Lung microvascular endothelial cell (primary cell): ENCODE measurements at regions not wholly inside any gene's neighbourhood (a gene's known extent, or its start where the extent isn't known, plus 50 kb on each side); places are given as distances from the start of the nearest gene placed in this dataset.
"Not testable (repeated sequence)": the region's sequence is repeated elsewhere in the genome, so short reads cannot be mapped to it uniquely, and the experiment has no call there.

Source experiments
- DNase-seq, 2 donors: peaks; one replicate each; pipeline versions ENCODE4 v3.0.0 to v3.0.0-alpha.2; 2010; ENCODE audit warnings: low read depth in 2 of 2

DNA sequence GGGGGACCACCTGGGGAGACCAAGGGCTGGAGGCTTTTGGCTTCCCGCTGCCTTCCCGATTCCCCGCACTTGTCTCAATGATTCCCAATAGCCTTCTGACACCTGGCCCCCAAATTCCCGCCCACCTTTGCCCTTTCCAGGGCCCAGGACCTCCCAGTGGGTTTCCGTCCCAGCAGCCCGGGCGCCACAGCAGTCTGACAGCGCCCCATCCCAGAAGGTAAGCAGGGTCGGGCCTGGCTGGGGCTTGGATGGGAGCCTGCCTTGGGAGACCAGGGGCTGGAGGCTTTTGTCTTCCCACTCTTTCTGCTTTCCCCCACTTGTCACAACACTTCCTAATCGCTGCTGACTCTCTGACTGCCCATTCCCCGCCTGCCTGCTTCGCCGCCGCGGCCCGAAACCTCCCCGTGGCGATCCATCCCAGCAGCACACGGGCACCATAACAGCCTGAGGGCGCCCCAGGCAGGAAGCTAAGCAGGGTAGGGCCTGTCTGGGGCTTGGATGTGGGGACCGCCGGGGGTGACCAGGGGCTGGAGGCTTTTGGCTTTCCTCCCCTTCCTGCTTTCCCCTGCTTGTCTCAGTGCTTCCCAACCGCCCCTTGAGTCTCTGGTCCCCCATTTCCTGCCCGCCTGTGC is 2289.3 kb downstream of the TP53TG3F start:
- DNase-seq = no peak

DNA sequence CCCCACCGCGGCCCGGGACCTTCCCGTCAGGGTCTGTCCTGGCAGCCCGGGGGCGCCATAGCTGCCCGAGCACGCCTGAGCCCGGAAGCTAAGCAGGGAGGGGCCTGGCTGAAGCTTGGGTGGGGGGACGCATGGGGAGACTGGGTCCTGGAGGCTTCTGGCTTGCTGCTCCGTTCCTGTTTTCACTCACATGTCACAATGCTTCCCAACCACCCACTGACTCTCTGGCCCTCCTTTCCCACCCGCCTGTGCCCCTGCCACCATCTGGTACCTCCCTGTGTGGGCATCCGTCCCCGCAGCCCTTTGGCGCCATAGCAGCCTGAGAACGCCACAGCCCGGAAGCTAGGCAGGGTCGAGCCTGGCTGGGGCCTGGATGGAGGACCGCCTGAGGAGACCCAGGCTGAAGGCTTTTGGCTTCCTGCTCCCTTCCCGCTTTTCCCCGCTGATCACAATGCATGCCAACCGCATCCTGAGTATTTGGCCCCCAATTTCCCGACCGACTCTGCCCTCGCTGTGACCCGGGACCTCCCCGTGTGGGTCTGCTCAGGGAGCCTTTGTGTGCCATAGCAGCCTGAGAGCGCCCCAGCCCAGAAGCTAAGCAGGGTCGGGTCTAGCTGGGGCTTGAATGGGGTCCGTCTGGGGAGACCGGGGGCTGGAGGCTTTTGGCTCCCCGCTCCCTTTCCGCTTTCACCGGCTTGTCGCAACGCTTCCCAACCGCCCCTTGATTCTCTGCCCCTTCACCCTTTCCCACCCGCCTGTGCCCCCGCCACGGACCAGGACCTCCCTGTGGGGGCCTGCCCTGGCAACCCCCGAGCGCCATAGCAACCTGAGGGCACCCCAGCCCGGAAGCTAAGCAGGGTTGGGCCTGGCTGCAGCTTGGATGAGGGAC is 2290.1 kb downstream of the TP53TG3F start:
- no peak for DNase-seq

DNA sequence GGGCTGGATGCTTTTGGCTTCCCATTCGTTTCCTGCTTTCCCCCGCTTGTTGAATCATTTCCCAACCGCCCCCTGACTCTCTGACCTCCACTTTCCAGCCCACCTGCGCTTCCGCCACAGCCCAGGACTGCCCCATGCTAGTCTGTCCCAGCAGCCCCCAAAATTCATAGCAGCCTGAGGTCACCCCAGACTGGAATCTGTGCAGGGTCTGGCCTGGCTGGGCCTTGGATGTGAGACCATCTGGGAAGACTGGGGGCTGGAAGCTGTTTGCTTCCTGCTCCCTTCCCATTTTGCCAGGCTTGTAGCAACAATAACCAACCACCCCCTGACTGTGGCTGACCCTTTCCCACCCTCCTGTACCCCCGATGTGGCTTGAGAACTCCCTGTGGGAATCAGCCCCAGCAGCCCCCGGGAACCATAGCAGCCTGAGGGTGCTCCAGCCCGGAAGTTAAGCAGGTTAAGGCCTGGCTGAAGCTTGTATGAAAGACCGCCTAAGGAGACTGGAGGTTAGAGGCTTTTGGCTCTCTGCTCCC is 2290.8 kb downstream of the TP53TG3F start:
- DNase-seq = no peak

DNA sequence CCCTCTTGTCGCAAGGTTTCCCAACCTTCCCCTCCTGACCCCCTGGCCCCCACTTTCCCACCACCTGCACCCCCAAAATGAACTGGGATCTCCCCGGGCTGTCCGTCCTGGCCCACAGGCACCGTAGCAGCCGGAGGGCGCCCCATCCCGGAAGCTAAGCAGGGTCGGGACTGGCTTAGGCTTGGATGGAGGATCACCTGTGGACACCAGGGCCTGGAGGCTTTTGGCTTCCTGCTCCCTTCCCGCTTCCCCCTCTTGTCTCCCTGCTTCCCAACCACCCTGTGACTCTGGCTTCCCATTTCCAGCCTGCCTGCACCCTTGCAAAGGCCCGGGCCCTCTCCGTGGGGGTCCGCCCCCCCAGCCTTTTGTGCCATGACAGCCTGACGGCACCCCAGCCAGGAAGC is 2291.3 kb downstream of the TP53TG3F start:
- DNase-seq = no peak

DNA sequence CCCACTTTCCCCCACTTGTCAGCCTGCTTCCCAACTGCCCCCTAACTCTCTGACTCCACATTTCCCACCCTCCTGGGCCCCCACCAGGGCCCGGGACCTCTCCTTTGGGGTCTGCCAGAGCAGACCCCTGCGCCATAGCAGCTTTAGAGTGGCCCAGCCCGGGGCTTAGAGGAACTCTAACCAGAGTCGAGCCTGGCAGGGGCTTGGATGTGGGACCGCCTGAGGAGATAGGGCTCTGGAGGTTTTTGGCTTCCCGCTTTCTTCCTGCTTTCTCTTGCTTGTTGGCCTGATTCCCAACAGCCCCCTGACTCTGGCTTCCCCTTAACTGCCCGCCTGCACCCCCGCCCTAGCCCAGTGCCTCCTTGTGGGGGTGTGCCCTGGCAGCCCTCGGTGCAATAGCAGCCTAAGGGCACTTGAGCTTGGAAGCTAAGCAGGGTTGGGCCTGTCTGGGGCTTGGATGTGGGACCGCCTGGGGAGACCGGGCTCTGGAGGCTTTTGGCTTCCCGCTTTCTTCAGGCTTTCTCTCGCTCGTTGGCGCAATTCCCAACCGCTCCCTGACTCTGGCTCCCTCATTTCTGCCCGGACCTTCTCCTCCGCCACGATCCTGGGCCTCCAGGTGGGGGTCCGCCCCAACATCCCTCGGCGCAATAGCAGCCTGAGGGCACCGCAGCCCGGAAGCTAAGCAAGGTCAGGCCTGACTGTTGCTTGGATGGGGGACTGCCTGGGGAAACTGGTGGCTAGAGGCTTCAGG is 2292.0 kb downstream of the TP53TG3F start:
- DNase-seq = no peak

DNA sequence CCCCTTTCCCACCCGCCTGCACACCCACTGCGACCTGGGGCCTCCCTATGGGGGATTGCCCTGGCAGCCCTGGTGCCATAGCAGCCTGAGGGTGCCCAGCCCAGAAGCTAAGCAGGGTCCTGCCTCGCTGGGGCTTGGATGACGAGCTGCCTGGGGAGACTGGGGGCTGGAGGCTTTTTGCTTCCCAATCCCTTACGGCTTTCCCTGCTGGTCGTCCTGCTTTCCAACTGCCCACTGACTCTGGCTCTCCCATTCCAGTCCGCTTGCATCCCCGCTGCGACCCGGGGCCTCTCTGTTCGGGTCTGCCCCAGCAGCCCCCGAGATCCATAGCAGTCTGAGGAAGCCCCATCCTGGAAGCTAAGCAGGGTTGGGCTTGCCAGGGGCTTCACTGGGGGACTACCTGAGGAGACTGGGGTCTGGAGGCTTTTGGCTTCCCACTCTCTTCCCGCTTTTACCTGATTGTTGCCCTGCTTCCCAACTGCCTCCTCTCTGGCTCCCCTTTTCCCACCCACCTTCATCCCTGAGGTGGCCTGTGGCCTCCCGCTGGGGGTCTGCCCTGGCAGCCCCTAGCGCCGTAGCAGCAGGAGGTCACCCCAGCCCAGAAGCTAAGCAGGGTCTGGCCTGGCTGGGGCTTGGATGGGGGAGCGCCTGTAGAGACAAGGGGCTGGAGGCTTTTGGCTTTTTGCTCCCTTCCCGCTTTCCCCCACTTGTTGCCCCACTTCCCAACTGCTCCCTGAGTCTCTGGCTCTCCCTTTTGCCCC is 2292.8 kb downstream of the TP53TG3F start:
- no peak for DNase-seq

DNA sequence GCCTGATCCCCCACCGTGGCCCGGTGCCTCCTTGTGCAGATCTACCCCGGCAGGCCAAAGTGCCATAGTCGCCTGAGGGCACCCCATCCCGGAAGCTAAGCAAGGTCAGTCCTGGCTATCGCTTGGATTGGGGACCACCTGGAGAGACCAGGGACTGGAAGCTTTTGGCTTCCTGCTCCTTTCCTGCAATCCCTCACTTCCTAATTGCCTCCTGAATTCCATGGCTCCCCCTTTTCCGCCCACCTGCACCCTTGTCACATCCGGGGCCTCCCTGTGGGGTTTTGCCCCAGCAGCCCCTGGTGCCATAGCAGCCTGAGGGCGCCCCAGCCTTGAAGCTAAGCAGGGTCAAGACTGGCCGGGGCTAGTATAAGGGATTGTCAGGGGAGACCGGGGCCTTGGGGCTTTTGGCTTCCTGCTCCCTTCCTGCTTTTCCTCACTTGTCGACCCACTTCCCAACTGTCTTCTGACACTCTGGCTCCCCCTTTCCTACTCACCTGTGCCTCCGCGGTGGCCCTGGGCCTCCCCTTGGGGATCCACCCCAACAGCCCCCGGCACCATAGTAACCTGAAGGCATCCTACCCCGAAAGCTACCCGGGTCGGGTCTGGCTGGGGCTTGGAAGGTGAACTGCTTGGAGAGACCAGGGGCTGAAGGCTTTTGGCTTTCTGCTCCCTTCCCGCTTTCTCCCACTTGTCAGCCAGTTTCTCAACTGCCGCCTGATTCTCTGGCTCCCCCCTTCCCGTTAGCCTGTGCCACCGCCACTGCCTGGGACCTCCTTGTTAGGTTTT is 2293.6 kb downstream of the TP53TG3F start:
- no peak for DNase-seq

DNA sequence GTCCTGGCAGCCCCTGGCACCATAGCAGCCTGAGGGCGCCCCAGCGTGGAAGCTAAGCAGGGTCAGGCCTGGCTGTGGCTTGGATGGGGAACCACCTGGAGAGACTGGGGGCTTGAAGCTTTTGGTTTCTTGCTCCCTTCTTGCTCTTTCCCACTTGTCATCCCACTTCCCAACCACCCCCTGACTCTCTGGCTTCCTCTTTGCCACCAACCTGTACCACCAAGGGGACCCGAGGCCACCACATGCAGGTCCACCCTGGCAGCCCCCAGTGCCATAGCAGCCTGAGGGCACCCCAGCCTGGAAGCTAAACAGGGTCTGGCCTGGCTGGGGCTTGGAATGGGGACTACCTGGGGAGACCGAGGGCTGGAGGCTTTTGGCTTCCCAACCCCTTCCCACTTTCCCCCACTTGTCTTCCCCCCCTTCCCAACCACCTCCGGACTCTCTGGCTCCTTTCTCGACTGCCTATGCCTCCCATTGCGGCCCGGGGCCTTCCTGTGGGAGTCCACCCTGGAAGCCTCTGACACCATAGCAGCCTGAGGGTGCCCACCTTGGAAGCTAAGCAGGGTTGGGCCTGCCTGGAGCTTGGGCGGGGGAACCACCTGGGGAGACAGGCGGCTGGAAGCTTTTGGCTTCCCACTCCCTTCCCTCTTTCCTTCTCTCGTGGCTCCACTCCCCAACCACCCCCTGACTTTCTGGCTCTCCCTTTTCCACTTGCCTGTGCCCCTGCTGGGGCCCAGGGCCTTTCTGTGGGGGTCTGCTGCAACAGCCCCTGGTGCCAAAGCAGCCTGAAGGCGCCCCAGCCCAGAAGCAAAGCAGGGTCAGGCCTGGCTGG is 2294.4 kb downstream of the TP53TG3F start:
- no peak for DNase-seq

DNA sequence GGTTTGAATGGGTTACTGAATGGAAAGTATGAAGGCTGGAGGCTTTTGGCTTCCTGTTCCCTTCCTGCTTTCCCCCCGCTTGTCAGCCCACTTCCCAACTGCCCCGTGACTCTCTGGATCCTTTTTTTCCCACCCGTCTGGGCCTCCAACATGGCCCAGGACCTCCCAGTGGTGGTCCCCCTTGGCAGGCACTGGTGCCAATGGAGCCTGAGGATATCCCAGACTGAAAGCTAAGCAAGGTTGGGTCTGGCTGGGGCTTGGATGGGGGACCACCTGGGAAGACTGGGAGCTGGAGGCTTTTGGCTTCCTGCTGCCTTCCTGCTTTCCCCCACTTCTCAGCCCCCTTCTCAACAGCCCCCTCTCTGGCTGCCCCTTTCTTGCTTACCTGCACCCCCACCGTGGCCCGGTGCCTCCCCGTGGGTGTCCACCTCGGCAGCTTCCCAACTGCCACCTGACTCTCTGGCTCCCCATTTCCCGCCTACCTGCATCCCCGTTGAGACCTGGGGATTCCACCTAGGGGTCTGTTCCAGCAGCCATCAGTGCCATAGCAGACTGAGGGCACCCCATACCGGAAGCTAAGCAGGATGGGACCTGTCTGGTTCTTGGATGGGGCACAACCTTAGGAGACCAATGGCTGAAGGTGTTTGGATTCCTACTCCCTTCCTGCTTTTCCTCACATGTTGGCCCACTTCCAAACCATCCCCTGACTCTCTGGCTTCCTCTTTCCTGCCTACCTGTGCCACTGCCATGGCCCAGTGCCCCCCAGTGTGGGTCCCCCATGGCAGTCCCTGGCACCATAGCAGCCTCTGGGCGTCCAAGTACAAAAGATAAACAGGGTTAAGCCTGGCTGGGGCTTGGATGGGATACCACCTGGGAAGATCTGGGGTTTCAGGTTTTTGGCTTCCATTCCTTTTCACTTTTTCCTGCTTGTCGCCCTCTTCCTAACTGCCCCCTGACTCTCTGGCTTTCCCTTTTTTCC is 2295.3 kb downstream of the TP53TG3F start:
- DNase-seq = no peak

DNA sequence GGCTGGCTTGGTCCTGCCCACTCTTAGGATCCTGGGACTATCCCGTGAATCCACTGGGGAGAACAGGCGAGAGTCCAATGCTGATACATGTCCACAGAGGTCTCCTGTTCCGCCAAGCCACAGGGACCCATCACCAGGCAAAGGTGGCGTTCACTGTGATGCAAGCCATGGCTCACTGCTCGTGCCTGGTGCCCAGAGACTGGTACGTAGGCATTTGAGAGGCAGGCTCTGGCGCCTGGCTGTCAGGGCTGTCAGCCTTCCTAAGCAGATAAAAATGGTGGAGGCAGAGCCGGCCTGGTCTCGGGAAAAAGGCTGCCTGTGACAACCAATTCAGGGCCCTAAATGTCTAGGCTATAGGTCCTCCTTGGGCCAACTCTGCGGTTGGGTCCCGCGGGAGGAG is 2329.0 kb downstream of the TP53TG3F start:
- DNase-seq = no peak

DNA sequence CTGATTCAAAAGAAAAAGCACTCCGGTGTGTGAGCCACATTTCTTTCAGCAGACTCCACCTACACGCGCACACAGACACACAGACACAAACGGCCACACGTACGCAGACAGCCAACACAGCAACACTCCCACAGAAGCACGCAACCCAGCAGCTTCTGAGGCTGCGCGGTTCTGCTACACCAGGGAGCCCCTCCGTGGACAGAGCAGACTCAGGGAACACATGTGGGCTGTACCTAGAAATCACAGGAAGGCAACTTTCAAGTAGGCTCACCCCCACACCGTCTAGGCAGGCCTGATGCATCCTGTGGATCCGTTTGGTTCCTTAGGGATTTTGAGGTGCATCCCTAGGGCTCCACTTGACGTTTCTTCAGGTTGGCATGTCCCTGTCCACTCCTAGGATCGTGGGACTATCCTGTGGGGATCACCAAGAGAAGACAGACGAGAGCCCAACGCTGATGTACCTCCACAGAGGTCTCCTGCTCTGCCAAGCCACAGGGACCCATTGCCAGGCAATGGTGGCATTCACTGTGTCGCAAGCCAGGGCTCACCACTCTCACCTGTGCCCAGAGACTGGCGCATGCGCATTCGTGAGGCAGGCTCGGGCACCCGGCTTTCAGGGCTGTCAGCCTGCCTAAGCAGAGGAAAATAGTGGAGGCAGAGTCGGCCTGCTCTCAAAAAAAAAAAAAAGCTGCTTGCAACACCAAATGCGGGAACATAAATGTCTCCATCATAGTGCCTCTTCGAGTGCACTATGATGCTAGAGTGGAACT is 2333.3 kb downstream of the TP53TG3F start:
- DNase-seq = no peak

DNA sequence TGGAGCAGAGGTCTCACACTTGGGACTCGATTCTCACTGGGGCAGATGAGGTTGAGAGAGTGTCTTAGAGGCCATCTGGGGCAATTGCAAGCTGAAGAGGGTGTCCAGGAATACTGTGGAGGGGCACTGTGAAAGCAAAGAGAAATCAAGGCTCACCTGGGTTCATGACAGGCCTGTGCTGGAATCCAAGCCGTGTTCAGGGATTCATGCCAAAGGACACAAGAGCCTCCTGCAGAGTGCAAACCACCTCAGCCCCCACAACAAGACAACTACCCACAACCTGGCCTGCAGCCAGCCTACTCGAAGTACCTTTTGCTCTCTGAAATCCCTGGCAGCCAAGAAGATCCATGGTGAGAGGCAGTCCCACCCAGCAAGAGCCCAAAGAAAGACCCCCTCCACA is 2334.2 kb downstream of the TP53TG3F start:
- no peak for DNase-seq

DNA sequence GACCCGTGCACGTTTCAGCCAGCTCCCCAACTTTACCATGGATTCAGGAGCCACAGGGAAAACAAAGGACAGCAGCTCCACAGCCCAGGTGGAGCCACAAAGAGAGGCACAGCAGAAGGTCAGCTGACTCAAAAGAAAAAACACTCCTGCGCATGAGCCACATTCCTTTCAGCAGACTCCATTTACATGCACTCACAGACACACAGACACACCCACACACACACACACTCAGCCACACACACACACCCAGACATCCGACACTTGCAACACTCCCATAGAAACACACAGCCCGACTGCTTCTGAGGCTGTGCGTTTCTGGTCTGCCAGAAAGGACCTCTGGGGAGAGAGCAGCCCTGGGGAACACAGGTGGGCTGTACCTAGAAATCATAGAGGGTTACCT is 2335.5 kb downstream of the TP53TG3F start:
- DNase-seq = no peak

DNA sequence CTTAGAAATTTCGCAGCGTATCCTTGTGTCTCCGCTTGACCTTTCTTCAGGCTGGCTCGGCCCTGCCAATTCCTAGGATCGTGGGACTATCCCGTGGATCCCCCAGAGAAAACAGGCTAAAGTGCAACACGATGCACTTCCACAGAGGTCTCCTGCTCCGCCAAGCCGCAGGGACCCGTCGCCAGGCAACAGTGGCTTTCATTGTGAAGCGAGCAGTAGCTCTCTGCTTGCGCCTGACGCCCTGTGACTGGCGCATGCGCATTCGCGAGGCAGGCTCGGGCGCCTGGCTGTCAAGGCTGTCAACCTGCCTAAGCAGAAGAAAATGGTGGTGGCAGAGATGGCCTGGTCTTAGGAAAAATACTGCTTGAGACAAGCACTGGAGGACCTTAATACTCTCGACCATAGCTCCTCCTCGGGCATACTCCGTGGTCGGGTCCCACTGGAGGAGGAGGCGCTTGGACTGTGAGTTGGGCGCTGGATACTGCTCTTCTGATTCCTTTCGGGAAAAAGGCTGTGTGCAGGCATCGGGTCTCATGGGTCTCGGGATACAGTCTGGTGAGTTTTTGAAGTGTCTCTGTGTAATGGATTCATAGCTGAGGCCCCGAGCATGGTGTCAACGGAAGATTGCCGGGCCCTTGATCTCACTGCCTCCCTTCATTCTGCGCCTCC is 2336.1 kb downstream of the TP53TG3F start:
- DNase-seq = no peak

DNA sequence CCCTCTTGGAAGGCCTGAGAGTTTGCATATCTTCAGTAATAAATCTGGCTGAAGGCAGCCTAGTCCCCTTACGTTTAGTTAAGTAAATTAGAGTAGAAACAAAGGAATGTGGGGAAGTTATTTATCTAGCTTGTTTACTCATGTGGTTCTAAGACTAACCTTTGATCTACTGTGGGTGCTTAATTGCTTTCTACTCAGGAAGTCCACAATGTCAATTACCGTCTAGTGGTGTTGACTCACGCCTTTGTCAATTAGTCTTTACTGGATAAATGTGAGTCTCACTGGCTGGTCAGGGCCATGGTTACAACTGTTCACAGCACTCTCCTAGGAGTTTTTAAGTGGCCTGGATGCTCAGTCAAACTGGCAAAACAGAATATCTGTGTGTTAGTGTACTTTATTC is 2338.4 kb downstream of the TP53TG3F start:
- no peak for DNase-seq

DNA sequence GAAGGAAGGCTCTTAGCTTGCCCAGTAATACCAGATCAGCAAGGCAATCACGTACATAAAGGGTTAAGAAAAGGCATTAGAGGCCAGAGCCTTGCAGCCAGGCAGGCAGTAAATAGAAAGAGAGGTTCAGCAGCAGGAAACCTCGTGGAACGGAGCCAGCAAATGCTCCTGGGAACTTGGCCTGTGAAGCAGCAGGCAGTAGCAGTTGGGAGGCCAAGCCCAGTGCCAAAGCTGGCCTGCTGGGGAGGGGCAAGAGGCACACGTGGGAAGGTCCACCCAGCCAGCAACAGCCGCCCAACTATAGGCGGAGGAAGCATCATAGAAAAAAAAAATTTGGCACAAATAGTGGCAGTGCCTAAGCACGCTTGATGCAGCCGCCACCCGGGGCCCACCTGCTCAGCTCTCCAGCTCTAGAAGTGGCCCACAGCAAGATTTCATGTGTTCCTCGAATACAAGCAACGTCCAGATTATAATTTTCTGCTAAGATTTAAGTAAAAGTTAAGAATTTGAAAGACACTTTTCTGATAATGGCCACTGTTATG is 2339.5 kb downstream of the TP53TG3F start:
- DNase-seq = no peak

DNA sequence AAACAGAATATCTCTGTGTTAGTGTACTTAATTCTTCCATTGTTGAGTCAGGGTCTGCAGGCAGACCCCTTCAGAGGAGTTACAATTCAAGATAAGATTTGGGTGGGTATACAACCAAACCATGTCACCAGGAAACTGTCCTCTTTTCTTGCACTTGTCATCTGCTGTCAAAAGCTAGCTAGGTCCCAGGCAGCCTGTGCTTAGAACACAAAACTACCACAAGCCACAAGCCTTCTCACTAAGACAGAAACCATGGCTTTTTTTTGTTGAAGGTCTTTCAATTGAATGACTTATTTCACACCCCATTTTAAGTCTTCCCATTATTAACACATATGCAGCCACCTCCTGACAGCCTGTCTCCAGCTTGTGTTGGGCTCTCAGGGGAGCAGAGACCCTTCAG is 2345.1 kb downstream of the TP53TG3F start:
- DNase-seq = not testable (repeated sequence)
